SK-N-SH treated with all-trans-retinoic acid at 6 μM for 48 hours (cell line): ENCODE measurements at regions not wholly inside any gene's neighbourhood (a gene's known extent, or its start where the extent isn't known, plus 50 kb on each side); places are given as distances from the start of the nearest gene placed in this dataset.

Experiments used
- ATAC-seq: fragments of 200-7000 bp; cut with Tn5 transposase; 3 replicates; pipeline ENCODE4 v1.9.1; 2020; ENCODE audit warnings: mild to moderate bottlenecking, moderate library complexity
- ARNTL ChIP-seq: fragments of 450-650 bp; formaldehyde crosslinking; IDR thresholded peaks from 2 replicates; pipeline ENCODE4 v1.5.0; 2020; ENCODE audit warnings: low read depth, mild to moderate bottlenecking, moderate library complexity, borderline replicate concordance
- BACH2 ChIP-seq: fragments of 250-450 bp; sonication (Bioruptor Pico); IDR thresholded peaks from 2 replicates; pipeline ENCODE4 v1.9.0; 2021; ENCODE audit warnings: mild to moderate bottlenecking, borderline replicate concordance
- CSDC2 ChIP-seq: fragments of 250-450 bp; sonication (Bioruptor Pico); IDR thresholded peaks from 2 replicates; pipeline ENCODE4 v1.5.0; 2020; ENCODE audit warnings: mild to moderate bottlenecking, moderate library complexity
- ESRRG ChIP-seq: fragments of 250-450 bp; sonication (Bioruptor Pico); IDR thresholded peaks from 2 replicates; pipeline ENCODE4 v1.6.1; 2021; ENCODE audit warnings: mild to moderate bottlenecking
- GLIS3 ChIP-seq: fragments of 250-450 bp; sonication (Bioruptor Pico); IDR thresholded peaks from 2 replicates; pipeline ENCODE4 v1.5.0; 2020; ENCODE audit warnings: mild to moderate bottlenecking, moderate library complexity
- ISL1 ChIP-seq: fragments of 250-450 bp; sonication (Bioruptor Pico); IDR thresholded peaks from 2 replicates; pipeline ENCODE4 v2.1.2; 2022; ENCODE audit warnings: mild to moderate bottlenecking, moderate library complexity
- OSR1 ChIP-seq: fragments of 250-450 bp; sonication (Bioruptor Pico); IDR thresholded peaks from 2 replicates; pipeline ENCODE4 v1.8.0; 2022; ENCODE audit warnings: moderate library complexity, mild to moderate bottlenecking, inconsistent platforms
- PPARA ChIP-seq: fragments of 250-450 bp; sonication (Bioruptor Pico); IDR thresholded peaks from 2 replicates; pipeline ENCODE4 v1.5.0; 2020; ENCODE audit warnings: mild to moderate bottlenecking, borderline replicate concordance
- RARB ChIP-seq: fragments of 250-450 bp; sonication (Bioruptor Pico); IDR thresholded peaks from 2 replicates; pipeline ENCODE4 v1.8.0; 2021; ENCODE audit warnings: mild to moderate bottlenecking, moderate library complexity
- SNAI2 ChIP-seq: fragments of 250-450 bp; sonication (Bioruptor Pico); IDR thresholded peaks from 2 replicates; pipeline ENCODE4 v1.5.0; 2020; ENCODE audit warnings: mild to moderate bottlenecking, moderate library complexity
- TCF4 ChIP-seq: fragments of 250-450 bp; sonication (Bioruptor Pico); IDR thresholded peaks from 2 replicates; pipeline ENCODE4 v1.8.0; 2021; ENCODE audit warnings: mild to moderate bottlenecking, moderate library complexity, borderline replicate concordance
- TOX ChIP-seq: fragments of 250-450 bp; sonication (Bioruptor Pico); IDR thresholded peaks from 2 replicates; pipeline ENCODE4 v1.8.0; 2021; ENCODE audit warnings: mild to moderate bottlenecking, moderate library complexity, borderline replicate concordance
- ZC3H10 ChIP-seq: fragments of 250-450 bp; sonication (Bioruptor Pico); IDR thresholded peaks from 2 replicates; pipeline ENCODE4 v1.5.1; 2021; ENCODE audit warnings: mild to moderate bottlenecking, moderate library complexity
- ZFP3 ChIP-seq: fragments of 250-450 bp; sonication (Bioruptor Pico); IDR thresholded peaks from 2 replicates; pipeline ENCODE4 v1.5.0; 2020; ENCODE audit warnings: mild to moderate bottlenecking, moderate library complexity
- ZFP30 ChIP-seq: fragments of 450-650 bp; formaldehyde crosslinking; IDR thresholded peaks from 2 replicates; pipeline ENCODE4 v1.5.0; 2022; ENCODE audit warnings: mild to moderate bottlenecking, moderate library complexity
- ZNF565 ChIP-seq: fragments of 450-650 bp; formaldehyde crosslinking; conservative IDR thresholded peaks from 2 replicates; pipeline ENCODE4 v1.5.0; 2020; ENCODE audit warnings: low read depth, mild to moderate bottlenecking, moderate library complexity
- ZNF70 ChIP-seq: fragments of 450-650 bp; formaldehyde crosslinking; IDR thresholded peaks from 2 replicates; pipeline ENCODE4 v1.5.0; 2020; ENCODE audit warnings: mild to moderate bottlenecking, moderate library complexity
- ZNF8 ChIP-seq: fragments of 450-650 bp; formaldehyde crosslinking; IDR thresholded peaks from 2 replicates; pipeline ENCODE4 v1.5.0; 2020; ENCODE audit warnings: mild to moderate bottlenecking, moderate library complexity
- TF ChIP-seq, protein P1 (sequence below): fragments of 250-450 bp; sonication (Bioruptor Pico); IDR thresholded peaks from 2 replicates; pipeline ENCODE4 v1.5.1; 2021; ENCODE audit warnings: mild to moderate bottlenecking, moderate library complexity
- TF ChIP-seq, protein P2 (sequence below): fragments of 250-450 bp; sonication (Bioruptor Pico); IDR thresholded peaks from 2 replicates; pipeline ENCODE4 v1.8.0; 2020; ENCODE audit warnings: mild to moderate bottlenecking, moderate library complexity, borderline replicate concordance
- TF ChIP-seq, protein P3 (sequence below): fragments of 250-450 bp; sonication (Bioruptor Pico); IDR thresholded peaks from 2 replicates; pipeline ENCODE4 v1.5.1; 2020; ENCODE audit warnings: low read depth, mild to moderate bottlenecking, moderate library complexity
- TF ChIP-seq, protein P4 (sequence below): fragments of 250-450 bp; sonication (Bioruptor Pico); IDR thresholded peaks from 2 replicates; pipeline ENCODE4 v1.8.0; 2021; ENCODE audit warnings: low read depth, mild to moderate bottlenecking, moderate library complexity, borderline replicate concordance

DNA sequence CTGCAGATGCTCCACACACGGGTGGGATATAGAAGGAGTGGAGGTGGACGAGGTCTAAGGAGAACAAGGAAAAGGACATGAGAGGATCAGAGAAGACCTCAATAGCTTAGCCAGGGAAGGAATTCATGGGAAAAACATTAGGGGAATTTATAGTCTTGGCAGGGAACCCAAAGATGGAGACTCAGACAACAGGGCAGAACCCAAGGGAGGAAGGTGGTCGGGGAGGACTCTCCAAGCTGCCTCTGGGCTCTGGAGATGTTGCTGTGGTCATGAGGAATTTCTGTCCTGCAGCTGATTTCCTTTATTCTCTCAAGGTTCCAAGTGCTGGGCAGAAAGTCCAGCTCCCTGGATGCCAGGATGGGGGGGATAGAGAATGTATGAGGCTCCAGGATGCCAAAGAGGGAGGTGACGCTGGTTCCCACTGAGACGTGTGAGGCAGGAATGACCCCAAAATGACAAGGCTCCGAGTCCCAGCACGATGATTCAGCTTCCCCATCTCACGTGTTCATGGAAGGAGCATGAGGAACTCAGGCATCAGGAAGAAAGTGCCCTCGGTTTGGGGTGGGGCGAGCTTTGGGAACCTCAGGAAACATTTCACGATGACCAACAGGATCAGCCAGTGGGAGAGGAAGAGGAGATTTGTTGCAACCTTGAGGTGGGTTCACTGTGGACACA is 57.0 kb upstream of the PPP2R3B start:
- no peak for ATAC-seq
- TF ChIP-seq GLIS3 (no peak), ZFP30 (no peak), OSR1 (CRISPR knock-in tag) (no peak), ZNF565 (CRISPR knock-in tag) (no peak), TOX (CRISPR knock-in tag) (no peak), ZNF70 (CRISPR knock-in tag) (no peak), TCF4 (CRISPR knock-in tag) (no peak), ARNTL (CRISPR knock-in tag) (no peak), BACH2 (no peak), ZFP3 (no peak), ZC3H10 (CRISPR knock-in tag) (no peak), SNAI2 (CRISPR knock-in tag) (no peak), CSDC2 (CRISPR knock-in tag) (no peak), RARB (CRISPR knock-in tag) (no peak), ISL1 (CRISPR knock-in tag) (no peak), ESRRG (CRISPR knock-in tag) (no peak)
- TF ChIP-seq, protein P1, sequence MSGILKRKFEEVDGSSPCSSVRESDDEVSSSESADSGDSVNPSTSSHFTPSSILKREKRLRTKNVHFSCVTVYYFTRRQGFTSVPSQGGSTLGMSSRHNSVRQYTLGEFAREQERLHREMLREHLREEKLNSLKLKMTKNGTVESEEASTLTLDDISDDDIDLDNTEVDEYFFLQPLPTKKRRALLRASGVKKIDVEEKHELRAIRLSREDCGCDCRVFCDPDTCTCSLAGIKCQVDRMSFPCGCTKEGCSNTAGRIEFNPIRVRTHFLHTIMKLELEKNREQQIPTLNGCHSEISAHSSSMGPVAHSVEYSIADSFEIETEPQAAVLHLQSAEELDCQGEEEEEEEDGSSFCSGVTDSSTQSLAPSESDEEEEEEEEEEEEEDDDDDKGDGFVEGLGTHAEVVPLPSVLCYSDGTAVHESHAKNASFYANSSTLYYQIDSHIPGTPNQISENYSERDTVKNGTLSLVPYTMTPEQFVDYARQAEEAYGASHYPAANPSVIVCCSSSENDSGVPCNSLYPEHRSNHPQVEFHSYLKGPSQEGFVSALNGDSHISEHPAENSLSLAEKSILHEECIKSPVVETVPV (CRISPR knock-in tag) = no peak
- TF ChIP-seq, protein P2, sequence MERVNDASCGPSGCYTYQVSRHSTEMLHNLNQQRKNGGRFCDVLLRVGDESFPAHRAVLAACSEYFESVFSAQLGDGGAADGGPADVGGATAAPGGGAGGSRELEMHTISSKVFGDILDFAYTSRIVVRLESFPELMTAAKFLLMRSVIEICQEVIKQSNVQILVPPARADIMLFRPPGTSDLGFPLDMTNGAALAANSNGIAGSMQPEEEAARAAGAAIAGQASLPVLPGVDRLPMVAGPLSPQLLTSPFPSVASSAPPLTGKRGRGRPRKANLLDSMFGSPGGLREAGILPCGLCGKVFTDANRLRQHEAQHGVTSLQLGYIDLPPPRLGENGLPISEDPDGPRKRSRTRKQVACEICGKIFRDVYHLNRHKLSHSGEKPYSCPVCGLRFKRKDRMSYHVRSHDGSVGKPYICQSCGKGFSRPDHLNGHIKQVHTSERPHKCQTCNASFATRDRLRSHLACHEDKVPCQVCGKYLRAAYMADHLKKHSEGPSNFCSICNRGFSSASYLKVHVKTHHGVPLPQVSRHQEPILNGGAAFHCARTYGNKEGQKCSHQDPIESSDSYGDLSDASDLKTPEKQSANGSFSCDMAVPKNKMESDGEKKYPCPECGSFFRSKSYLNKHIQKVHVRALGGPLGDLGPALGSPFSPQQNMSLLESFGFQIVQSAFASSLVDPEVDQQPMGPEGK (CRISPR knock-in tag) = no peak
- TF ChIP-seq, protein P3, sequence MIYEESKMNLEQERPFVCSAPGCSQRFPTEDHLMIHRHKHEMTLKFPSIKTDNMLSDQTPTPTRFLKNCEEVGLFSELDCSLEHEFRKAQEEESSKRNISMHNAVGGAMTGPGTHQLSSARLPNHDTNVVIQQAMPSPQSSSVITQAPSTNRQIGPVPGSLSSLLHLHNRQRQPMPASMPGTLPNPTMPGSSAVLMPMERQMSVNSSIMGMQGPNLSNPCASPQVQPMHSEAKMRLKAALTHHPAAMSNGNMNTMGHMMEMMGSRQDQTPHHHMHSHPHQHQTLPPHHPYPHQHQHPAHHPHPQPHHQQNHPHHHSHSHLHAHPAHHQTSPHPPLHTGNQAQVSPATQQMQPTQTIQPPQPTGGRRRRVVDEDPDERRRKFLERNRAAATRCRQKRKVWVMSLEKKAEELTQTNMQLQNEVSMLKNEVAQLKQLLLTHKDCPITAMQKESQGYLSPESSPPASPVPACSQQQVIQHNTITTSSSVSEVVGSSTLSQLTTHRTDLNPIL (CRISPR knock-in tag) = no peak
- TF ChIP-seq, protein P4, sequence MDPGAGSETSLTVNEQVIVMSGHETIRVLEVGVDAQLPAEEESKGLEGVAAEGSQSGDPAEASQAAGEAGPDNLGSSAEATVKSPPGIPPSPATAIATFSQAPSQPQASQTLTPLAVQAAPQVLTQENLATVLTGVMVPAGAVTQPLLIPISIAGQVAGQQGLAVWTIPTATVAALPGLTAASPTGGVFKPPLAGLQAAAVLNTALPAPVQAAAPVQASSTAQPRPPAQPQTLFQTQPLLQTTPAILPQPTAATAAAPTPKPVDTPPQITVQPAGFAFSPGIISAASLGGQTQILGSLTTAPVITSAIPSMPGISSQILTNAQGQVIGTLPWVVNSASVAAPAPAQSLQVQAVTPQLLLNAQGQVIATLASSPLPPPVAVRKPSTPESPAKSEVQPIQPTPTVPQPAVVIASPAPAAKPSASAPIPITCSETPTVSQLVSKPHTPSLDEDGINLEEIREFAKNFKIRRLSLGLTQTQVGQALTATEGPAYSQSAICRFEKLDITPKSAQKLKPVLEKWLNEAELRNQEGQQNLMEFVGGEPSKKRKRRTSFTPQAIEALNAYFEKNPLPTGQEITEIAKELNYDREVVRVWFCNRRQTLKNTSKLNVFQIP = no peak

DNA sequence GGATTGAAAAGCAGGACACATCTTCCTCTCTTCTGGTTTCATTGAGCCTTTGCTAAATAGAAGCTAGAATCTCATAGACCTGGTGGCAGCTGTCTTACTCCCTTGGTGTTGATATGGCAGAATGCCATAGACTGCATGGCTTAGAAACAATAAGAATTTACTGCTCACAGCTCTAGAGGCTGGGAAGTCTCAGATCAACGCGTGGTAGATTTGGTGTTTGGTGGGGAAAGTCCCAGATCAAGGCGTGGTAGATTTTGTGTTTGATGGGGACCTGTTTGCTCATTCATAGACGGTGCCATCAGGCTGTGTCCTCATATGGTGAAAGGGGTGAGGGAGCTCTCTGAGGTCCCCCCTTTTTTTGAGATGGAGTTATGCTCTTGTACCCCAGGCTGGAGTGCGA is 57.6 kb upstream of the PPP2R3B start:
- TF ChIP-seq, protein P1 (CRISPR knock-in tag) = no peak
- no peak for TF ChIP-seq ZFP30
- TF ChIP-seq ARNTL (CRISPR knock-in tag) = no peak
- no peak for TF ChIP-seq ZFP3
- TF ChIP-seq OSR1 (CRISPR knock-in tag) = no peak
- TF ChIP-seq TOX (CRISPR knock-in tag) = no peak
- no peak for TF ChIP-seq ESRRG (CRISPR knock-in tag)
- no peak for TF ChIP-seq TCF4 (CRISPR knock-in tag)
- TF ChIP-seq ZNF70 (CRISPR knock-in tag) = no peak
- TF ChIP-seq SNAI2 (CRISPR knock-in tag) = no peak
- no peak for TF ChIP-seq GLIS3
- TF ChIP-seq, protein P3 (CRISPR knock-in tag) = no peak
- no peak for TF ChIP-seq ZC3H10 (CRISPR knock-in tag)
- TF ChIP-seq CSDC2 (CRISPR knock-in tag) = no peak
- TF ChIP-seq, protein P4 = no peak
- no peak for TF ChIP-seq ZNF565 (CRISPR knock-in tag)
- no peak for TF ChIP-seq PPARA (CRISPR knock-in tag)
- TF ChIP-seq BACH2 = no peak
- TF ChIP-seq ZNF8 (CRISPR knock-in tag) = no peak
- TF ChIP-seq, all 23 proteins: peak for 0
- ATAC-seq = no peak
